Ascending aorta (tissue), 2 donors: ENCODE measurements at regions not wholly inside any gene's neighbourhood (a gene's known extent, or its start where the extent isn't known, plus 50 kb on each side); places are given as distances from the start of the nearest gene placed in this dataset.

Experiments used
- DNase-seq, 2 donors: peaks; one replicate each; pipeline ENCODE4 v3.0.0-alpha.2; 2019; ENCODE audit warnings: low spot score in 2 of 2
- H3K27ac ChIP-seq, 2 donors: fragments of 200-600 bp; sonication (generic); one replicate each; pipeline ENCODE4 v1.5.1; 2016 to 2017; ENCODE audit warnings: mild to moderate bottlenecking in 1 of 2
- H3K27me3 ChIP-seq: fragments of 200-600 bp; sonication (generic); one replicate; pipeline ENCODE4 v1.5.1; 2017
- H3K36me3 ChIP-seq, 2 donors: fragments of 200-600 bp; sonication (generic); one replicate each; pipeline ENCODE4 v1.5.1; 2016
- H3K4me1 ChIP-seq, 2 donors: fragments of 200-600 bp; sonication (generic); one replicate each; pipeline ENCODE4 v1.5.1; 2016 to 2017; ENCODE audit warnings: mild to moderate bottlenecking in 1 of 2
- H3K4me3 ChIP-seq, 2 donors: fragments of 200-600 bp; sonication (generic); one replicate each; pipeline ENCODE4 v1.5.1; 2016 to 2017; ENCODE audit warnings: mild to moderate bottlenecking in 1 of 2
- H3K9me3 ChIP-seq, 2 donors: fragments of 200-600 bp; sonication (generic); one replicate each; pipeline ENCODE4 v1.5.1; 2016
- intact Hi-C: fragments of 100-400 bp; cut with DNase I; formaldehyde crosslinking; loops from one replicate; pipeline ENCODE4 v1.15.1; 2023
- TF ChIP-seq, protein P1 (sequence below), 3 experiments: fragments of 200-600 bp in 2 of 3; fragments of 450-650 bp in 1 of 3; sonication (generic) in 2 of 3; IDR thresholded peaks; one replicate each; pipeline ENCODE4 v1.5.1; 2016 to 2019; ENCODE audit warnings: antibody characterized with exemption in 3 of 3, mild to moderate bottlenecking in 1 of 3, moderate library complexity in 1 of 3

DNA sequence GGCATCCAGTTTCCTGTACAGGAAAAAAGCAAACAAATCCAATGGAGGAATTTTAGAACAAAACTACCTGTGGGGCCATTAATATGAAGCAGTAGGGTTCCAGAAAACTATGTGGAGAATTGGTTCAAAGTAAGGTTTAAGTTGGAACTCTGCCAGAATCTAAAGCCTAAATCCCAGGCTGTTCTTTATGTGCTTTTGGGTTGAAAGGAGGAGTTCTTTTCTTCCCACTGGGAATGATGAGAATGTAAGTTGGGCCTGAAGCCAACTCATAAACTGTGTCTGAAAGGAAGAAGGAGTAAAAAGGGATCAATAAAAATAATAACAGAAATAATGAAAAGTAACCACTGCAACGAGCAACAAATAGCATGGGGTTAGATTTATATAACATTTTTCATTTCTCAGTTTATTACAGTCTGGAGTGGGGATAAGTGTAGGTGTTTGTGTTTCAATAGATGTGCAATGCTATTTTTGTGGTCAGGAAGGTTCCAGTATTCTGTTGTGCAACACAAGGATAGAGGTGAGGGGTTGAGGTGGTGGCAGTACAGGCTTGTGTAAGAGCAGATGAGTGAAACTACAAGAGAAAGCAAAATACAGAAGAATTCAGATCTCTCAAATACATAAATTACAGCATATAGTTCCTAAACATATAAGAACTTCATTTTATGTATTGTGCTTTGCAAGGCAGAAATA, 373.6 kb downstream of the EMP1 start:
- no peak overlapping the region for H3K27ac ChIP-seq
- H3K27me3 ChIP-seq = no peaks in the 10 kb centered on the region
- TF ChIP-seq, protein P1, sequence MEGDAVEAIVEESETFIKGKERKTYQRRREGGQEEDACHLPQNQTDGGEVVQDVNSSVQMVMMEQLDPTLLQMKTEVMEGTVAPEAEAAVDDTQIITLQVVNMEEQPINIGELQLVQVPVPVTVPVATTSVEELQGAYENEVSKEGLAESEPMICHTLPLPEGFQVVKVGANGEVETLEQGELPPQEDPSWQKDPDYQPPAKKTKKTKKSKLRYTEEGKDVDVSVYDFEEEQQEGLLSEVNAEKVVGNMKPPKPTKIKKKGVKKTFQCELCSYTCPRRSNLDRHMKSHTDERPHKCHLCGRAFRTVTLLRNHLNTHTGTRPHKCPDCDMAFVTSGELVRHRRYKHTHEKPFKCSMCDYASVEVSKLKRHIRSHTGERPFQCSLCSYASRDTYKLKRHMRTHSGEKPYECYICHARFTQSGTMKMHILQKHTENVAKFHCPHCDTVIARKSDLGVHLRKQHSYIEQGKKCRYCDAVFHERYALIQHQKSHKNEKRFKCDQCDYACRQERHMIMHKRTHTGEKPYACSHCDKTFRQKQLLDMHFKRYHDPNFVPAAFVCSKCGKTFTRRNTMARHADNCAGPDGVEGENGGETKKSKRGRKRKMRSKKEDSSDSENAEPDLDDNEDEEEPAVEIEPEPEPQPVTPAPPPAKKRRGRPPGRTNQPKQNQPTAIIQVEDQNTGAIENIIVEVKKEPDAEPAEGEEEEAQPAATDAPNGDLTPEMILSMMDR (IDR thresholded peaks at IDR 0.05) = no peak
- no peaks in the 10 kb centered on the region for H3K4me1 ChIP-seq
- H3K9me3 ChIP-seq = no peaks in the 10 kb centered on the region
- DNase-seq = no peak
- no peak overlapping the region for H3K4me3 ChIP-seq
- H3K36me3 ChIP-seq = no peaks in the 10 kb centered on the region
- intact Hi-C loops = no loop called here

DNA sequence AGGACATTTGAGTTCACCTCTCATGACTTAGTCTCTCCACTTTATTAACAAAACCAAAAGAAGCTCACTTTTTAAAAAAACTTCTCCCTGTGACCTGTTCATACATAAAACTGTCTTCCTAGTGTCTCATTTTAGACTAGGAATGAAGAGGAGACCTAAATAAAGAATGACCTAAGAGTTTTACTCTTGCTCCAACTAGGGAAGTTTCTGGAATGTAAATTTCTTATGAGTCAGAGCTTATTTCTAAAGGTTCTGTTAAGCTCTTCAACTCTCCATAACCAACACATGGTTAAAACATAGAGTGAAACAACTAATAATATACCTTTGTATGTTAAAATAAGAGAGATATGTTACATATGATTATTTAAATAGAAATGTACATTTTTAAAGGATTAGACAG, 369.8 kb downstream of the EMP1 start:
- no peaks in the 10 kb centered on the region for H3K4me1 ChIP-seq
- no peak overlapping the region for H3K27ac ChIP-seq
- H3K27me3 ChIP-seq = no peaks in the 10 kb centered on the region
- H3K4me3 ChIP-seq = no peak overlapping the region
- intact Hi-C loops = no loop called here
- no peak for DNase-seq
- no peaks in the 10 kb centered on the region for H3K36me3 ChIP-seq
- TF ChIP-seq, protein P1 (IDR thresholded peaks at IDR 0.05) = no peak
- H3K9me3 ChIP-seq = no peaks in the 10 kb centered on the region

DNA sequence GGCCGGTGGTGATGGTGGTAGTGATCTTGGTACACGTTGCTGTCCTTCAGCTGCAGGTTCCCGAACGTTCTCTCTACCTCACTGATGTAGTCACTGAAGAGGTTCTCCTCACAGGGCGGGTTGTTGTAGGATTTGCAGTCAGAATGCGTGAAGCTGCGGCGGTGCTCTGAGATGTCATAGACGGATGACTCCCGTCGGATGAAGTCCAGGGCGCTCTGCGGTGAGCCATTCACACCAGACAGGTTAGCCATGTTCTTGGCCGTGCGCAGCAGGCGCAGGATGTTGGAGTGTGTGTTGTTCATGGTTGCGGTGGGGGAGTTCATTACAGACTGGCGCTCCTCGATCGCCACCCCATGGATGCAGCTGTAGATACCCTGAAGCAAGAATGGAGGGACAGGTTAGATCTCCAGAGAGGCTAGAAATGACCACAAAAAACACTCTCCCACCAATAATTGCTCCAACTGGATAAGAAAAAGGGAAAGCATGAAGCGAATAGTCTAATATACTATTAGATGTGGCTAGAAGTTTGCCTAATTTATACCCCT, 367.8 kb downstream of the EMP1 start:
- intact Hi-C loops = no loop called here
- H3K9me3 ChIP-seq = no peaks in the 10 kb centered on the region
- DNase-seq = no peak

DNA sequence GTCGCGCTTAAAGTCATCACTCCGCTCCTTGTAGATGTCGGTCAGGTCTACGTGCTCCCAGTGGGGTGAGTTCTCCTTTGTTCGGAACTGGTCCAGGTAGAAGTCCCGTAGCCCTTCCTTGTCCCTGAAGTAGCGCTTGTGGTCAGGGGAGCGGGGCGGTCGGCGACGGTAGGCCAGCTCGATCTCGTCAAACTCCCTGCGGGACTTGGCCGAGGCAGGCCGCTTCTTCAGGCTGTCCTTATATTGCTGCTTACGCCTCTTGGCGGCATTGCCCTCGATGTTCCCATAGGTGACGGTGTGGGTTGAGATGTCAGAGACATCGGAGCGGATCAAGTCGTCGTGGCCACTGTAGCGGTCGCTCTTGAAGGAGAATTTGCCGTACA, 367.2 kb downstream of the EMP1 start:
- no peak overlapping the region for H3K27ac ChIP-seq
- intact Hi-C loops = no loop called here
- H3K4me3 ChIP-seq = no peak overlapping the region

More for the DNA sequence above, 367.8 kb downstream of the EMP1 start:
- no peak overlapping the region for H3K4me3 ChIP-seq
- TF ChIP-seq, protein P1 (IDR thresholded peaks at IDR 0.05) = no peak
- no peaks in the 10 kb centered on the region for H3K36me3 ChIP-seq
- H3K4me1 ChIP-seq = no peaks in the 10 kb centered on the region
- H3K27ac ChIP-seq = no peak overlapping the region
- no peaks in the 10 kb centered on the region for H3K27me3 ChIP-seq

DNA sequence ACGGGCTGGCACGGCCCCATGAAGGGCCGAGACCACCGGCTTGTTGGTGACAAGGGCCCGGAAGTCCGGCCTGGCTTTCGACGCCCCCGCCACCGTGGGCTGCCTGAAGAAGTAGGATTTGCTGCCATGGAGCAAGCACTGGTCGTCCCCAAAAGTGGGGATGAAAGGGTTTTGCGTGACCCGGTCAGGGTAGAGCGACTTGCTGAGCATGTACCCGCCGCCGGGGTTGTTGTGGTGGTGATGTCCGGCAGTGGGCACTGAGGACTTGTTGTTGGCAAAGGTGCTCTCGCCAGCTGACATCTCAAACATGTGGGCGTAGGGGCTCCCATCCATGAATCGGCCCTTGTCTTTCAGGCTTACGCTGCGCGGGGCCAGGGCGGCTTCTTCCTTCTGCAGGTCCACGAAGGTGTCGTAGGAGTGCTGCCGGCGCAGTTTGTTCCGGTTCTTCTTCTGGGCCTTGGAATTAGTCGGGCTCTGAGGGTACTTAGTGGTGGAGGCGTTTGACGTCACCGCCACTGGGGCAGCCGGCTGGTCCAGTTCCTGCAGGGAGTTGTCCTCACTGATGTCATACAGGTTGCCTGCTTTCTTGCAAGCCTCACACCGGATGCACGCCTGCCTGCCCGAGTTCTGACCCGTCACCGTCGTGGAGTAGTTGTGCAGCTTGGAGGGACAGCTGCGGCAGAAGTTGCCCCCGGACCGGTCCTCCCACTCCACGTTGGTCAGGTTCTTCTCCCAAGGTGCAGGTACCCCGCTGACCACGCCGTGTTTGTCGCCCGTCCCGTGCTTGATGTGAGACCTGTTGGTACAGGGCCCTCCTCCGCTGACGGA, 366.6 kb downstream of the EMP1 start:
- no peaks in the 10 kb centered on the region for H3K36me3 ChIP-seq
- no peak for DNase-seq
- intact Hi-C loops = no loop called here
- H3K27ac ChIP-seq = no peak overlapping the region
- H3K27me3 ChIP-seq = no peaks in the 10 kb centered on the region
- no peak overlapping the region for H3K4me3 ChIP-seq
- H3K4me1 ChIP-seq = no peaks in the 10 kb centered on the region
- no peaks in the 10 kb centered on the region for H3K9me3 ChIP-seq
- TF ChIP-seq, protein P1 (IDR thresholded peaks at IDR 0.05) = no peak

More for the DNA sequence above, 367.2 kb downstream of the EMP1 start:
- TF ChIP-seq, protein P1 (IDR thresholded peaks at IDR 0.05) = no peak
- Histone ChIP-seq H3K36me3 (no peaks in the 10 kb centered on the region), H3K4me1 (no peaks in the 10 kb centered on the region), H3K9me3 (no peaks in the 10 kb centered on the region), H3K27me3 (no peaks in the 10 kb centered on the region)
- no peak for DNase-seq
